Panc1 (cell line): ENCODE measurements at regions not wholly inside any gene's neighbourhood (a gene's known extent, or its start where the extent isn't known, plus 50 kb on each side); places are given as distances from the start of the nearest gene placed in this dataset.

Experiments used
- ATAC-seq: fragments of 200-7000 bp; cut with Tn5 transposase; 2 replicates; pipeline ENCODE4 v1.9.1; 2020; ENCODE audit warnings: mild to moderate bottlenecking, moderate library complexity
- BruUV-seq: library from RNA; stranded (reverse); fragments of 400-500 nt; replicated peaks from 2 replicates; lab custom pipeline; 2021; lab: Mats Ljungman, UMichigan
- CTCF ChIA-PET: fragments of 300-600 bp; sonication (Branson Sonifier 250); formaldehyde crosslinking; loops from one replicate; lab custom pipeline; 2022; ENCODE audit warnings: antibody characterized with exemption; lab: Charles Lee
- POLR2A ChIA-PET: fragments of 300-600 bp; sonication (Branson Sonifier 250); formaldehyde crosslinking; loops from one replicate; lab custom pipeline; 2022; ENCODE audit warnings: antibody characterized with exemption; lab: Charles Lee
- DNase-seq: peaks from one replicate; pipeline ENCODE4 v3.0.0-alpha.2; 2010; ENCODE audit warnings: low read depth, low spot score
- H3K27ac ChIP-seq: 2 replicates; pipeline ENCODE4 v1.5.1; 2011; ENCODE audit warnings: mild to moderate bottlenecking, low read length, inconsistent platforms
- H3K27me3 ChIP-seq: fragments of 200-500 bp; sonication (Bioruptor generic); 2 replicates; pipeline ENCODE4 v1.6.0; 2014; ENCODE audit warnings: low read length, inconsistent platforms; ENCODE audit not compliant: control insufficient read depth, insufficient read depth
- H3K36me3 ChIP-seq: fragments of 200-500 bp; sonication (Bioruptor generic); 2 replicates; pipeline ENCODE4 v1.5.1; 2014; ENCODE audit warnings: inconsistent platforms, mild to moderate bottlenecking, low read length, moderate library complexity; ENCODE audit not compliant: control insufficient read depth, insufficient read depth
- H3K4me1 ChIP-seq: 2 replicates; pipeline ENCODE4 v1.5.1; 2011; ENCODE audit warnings: inconsistent platforms, mild to moderate bottlenecking, low read length, moderate library complexity; ENCODE audit not compliant: control insufficient read depth, insufficient read depth
- H3K4me3 ChIP-seq, 2 experiments: 2 replicates each; pipeline ENCODE4 v1.5.1; 2011 to 2012; ENCODE audit warnings: low read depth in 2 of 2, low read length in 2 of 2, mild to moderate bottlenecking in 2 of 2, inconsistent platforms in 1 of 2, moderate library complexity in 1 of 2
- H3K9me3 ChIP-seq: fragments of 200-500 bp; sonication (Bioruptor generic); 2 replicates; pipeline ENCODE4 v1.5.1; 2014; ENCODE audit warnings: low read depth, mild to moderate bottlenecking, inconsistent platforms, low read length, moderate library complexity; ENCODE audit not compliant: control insufficient read depth, insufficient read depth
- CTCF ChIP-seq: fragments of 450-650 bp; IDR thresholded peaks from 2 replicates; pipeline ENCODE4 v1.5.1; 2017; ENCODE audit warnings: mild to moderate bottlenecking
- POLR2AphosphoS5 ChIP-seq: IDR thresholded peaks from 2 replicates; pipeline ENCODE4 v1.6.1; 2012; ENCODE audit warnings: mild to moderate bottlenecking, low read depth, low read length, moderate library complexity
- REST ChIP-seq, 2 experiments: IDR thresholded peaks; 2 replicates each; pipeline ENCODE4 v1.6.1; 2011 to 2012; ENCODE audit warnings: low read depth in 2 of 2, control low read depth in 1 of 2, low read length in 1 of 2, mild to moderate bottlenecking in 1 of 2, moderate library complexity in 1 of 2; ENCODE audit not compliant: insufficient read depth in 1 of 2
- SIN3A ChIP-seq: IDR thresholded peaks from 2 replicates; pipeline ENCODE4 v1.6.1; 2012; ENCODE audit warnings: low read depth, mild to moderate bottlenecking, low read length, moderate library complexity, borderline replicate concordance; ENCODE audit not compliant: insufficient read depth
- TCF7L2 ChIP-seq: IDR thresholded peaks from 2 replicates; pipeline ENCODE4 v1.6.1; 2011; ENCODE audit warnings: mild to moderate bottlenecking, low read depth, low read length, inconsistent platforms
- in situ Hi-C: cut with HindIII; loops from 2 replicates; pipeline ENCODE4 v1.10.0; 2016; ENCODE audit warnings: low sequenced_read_pairs, low pct_unique_long_range_greater_than_20kb
- intact Hi-C: fragments of 100-400 bp; cut with micrococcal nuclease; formaldehyde crosslinking; loops from one replicate; pipeline ENCODE4 v1.10.0; 2022; ENCODE audit not compliant: unreplicated experiment

DNA sequence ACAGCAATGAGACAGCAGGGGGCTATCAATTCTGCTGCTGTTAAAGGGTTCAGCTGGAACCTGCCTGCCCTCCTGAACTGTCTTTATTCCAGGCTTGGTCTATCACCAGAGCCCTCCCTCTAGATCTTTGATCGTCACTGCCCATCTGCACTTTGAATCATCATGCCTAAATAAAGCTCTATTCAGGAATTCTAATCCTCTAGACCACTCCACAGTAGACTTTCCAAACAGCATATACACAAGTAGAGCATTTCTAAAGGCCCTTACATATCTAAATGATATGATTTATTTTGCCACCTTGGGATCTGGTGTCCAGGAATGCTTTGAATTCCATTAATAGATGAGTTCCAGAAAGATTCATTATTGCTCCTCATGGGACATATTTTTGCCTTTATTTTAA lies 542.1 kb upstream of the SYT4 start:
- TF ChIP-seq REST (IDR thresholded peaks at IDR 0.05; ENCODE audit: insufficient read depth in 1 of 2, low read depth in 2 of 2, low read length in 1 of 2), result no peak
- in situ Hi-C loops (no loop called here), intact Hi-C loops (no loop called here)
- BruUV-seq, result no TSS peak
- no peak overlapping the region for H3K4me3 ChIP-seq
- H3K36me3 ChIP-seq, result no peaks in the 10 kb centered on the region
- no peaks in the 10 kb centered on the region for H3K27me3 ChIP-seq
- ChIA-PET CTCF (no interaction called here), POLR2A (no interaction called here)
- H3K4me1 ChIP-seq, result no peaks in the 10 kb centered on the region
- no peaks in the 10 kb centered on the region for H3K9me3 ChIP-seq
- DNase-seq (no peak), ATAC-seq (no peak)
- no peak overlapping the region for H3K27ac ChIP-seq

DNA sequence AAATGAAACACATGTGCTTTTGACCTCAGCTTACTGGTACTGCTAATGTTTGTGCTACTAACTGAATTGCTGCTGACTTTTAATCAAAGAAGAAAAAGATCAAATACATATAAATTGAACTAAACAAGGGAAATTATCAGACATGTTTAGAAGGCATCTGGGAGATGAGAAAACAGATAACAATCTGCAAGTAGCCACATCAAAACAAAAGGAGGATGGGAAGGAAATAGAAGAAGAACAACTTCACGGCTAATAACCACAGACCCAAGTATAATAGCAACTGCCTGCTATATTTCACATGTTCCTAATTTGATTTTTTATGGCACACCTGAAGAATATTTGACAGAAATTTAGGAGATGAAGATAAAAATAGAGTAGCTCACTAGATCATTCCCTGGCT lies 542.6 kb upstream of the SYT4 start:
- ChIA-PET POLR2A (no interaction called here), CTCF (no interaction called here)
- in situ Hi-C loops, result no loop called here
- DNase-seq (no peak), ATAC-seq (no peak)
- BruUV-seq, result no TSS peak
- Histone ChIP-seq H3K9me3 (no peaks in the 10 kb centered on the region), H3K36me3 (no peaks in the 10 kb centered on the region), H3K4me3 (no peak overlapping the region), H3K4me1 (no peaks in the 10 kb centered on the region), H3K27me3 (no peaks in the 10 kb centered on the region), H3K27ac (no peak overlapping the region)
- TF ChIP-seq SIN3A (no peak), REST (IDR thresholded peaks at IDR 0.05; ENCODE audit: insufficient read depth in 1 of 2, low read depth in 2 of 2, low read length in 1 of 2) (no peak), TCF7L2 (no peak), POLR2AphosphoS5 (no peak), CTCF (no peak)
- intact Hi-C loops, result no loop called here
